ENCODE measurements at regions not wholly inside any gene's neighbourhood (a gene's known extent, or its start where the extent isn't known, plus 50 kb on each side); places are given as distances from the start of the nearest gene placed in this dataset.

GRCh38 chr1:50358962-50359361 is 64.3 kb downstream of the DMRTA2 start:
- Histone ChIP-seq H3K36me3 (ENCODE audit: control insufficient read depth, insufficient read depth, low read length) (no peaks in the 10 kb centered on the region), H3K27me3 (ENCODE audit: control insufficient read depth, insufficient read depth, low read length) (peaks cover 4% of the 10 kb centered on the region; the same call in 1 of the 2 replicates), H3K9ac (ENCODE audit: low read length) (no peak overlapping the region), H3K4me3 (ENCODE audit: low read depth, low read length) (no peak overlapping the region), H3K4me1 (ENCODE audit: control insufficient read depth, insufficient read depth, low read length) (peaks cover 8% of the 10 kb centered on the region; the same call in 1 of the 2 replicates), H3K27ac (ENCODE audit: low read depth, low read length) (no peak overlapping the region), H3K9me3 (ENCODE audit: control insufficient read depth, insufficient read depth, low read depth, low read length) (no peaks in the 10 kb centered on the region)

- no peak overlapping the region for H3K4me3 ChIP-seq (ENCODE audit: low read depth, low read length)
- no peaks in the 10 kb centered on the region for H3K36me3 ChIP-seq (ENCODE audit: control insufficient read depth, insufficient read depth, low read length)
- no peak overlapping the region for H3K9ac ChIP-seq (ENCODE audit: low read length)
- H3K4me1 ChIP-seq (ENCODE audit: control insufficient read depth, insufficient read depth, low read length), result peaks cover 8% of the 10 kb centered on the region; the same call in 1 of the 2 replicates
- peaks cover 4% of the 10 kb centered on the region; the same call in 1 of the 2 replicates for H3K27me3 ChIP-seq (ENCODE audit: control insufficient read depth, insufficient read depth, low read length)
- H3K9me3 ChIP-seq (ENCODE audit: control insufficient read depth, insufficient read depth, low read depth, low read length), result no peaks in the 10 kb centered on the region
- no peak overlapping the region for H3K27ac ChIP-seq (ENCODE audit: low read depth, low read length)
Observed at GRCh38 chr1:50357186-50357585, 66.1 kb downstream of the DMRTA2 start.

- no peak overlapping the region for H3K4me3 ChIP-seq (ENCODE audit: low read depth, low read length)
- peaks cover 8% of the 10 kb centered on the region; the same call in 1 of the 2 replicates for H3K4me1 ChIP-seq (ENCODE audit: control insufficient read depth, insufficient read depth, low read length)
- no peak overlapping the region for H3K9ac ChIP-seq (ENCODE audit: low read length)
- H3K27ac ChIP-seq (ENCODE audit: low read depth, low read length), result no peak overlapping the region
- H3K27me3 ChIP-seq (ENCODE audit: control insufficient read depth, insufficient read depth, low read length), result peaks cover 8% of the 10 kb centered on the region; the same call in 1 of the 2 replicates
- H3K36me3 ChIP-seq (ENCODE audit: control insufficient read depth, insufficient read depth, low read length), result no peaks in the 10 kb centered on the region
- no peaks in the 10 kb centered on the region for H3K9me3 ChIP-seq (ENCODE audit: control insufficient read depth, insufficient read depth, low read depth, low read length)
Observed at GRCh38 chr1:50354813-50355212, 68.4 kb downstream of the DMRTA2 start.

GRCh38 chr1:50352428-50352827 is 70.8 kb downstream of the DMRTA2 start:
- H3K4me3 ChIP-seq (ENCODE audit: low read depth, low read length), result no peak overlapping the region
- no peaks in the 10 kb centered on the region for H3K4me1 ChIP-seq (ENCODE audit: control insufficient read depth, insufficient read depth, low read length)
- peaks cover 8% of the 10 kb centered on the region; the same call in 1 of the 2 replicates for H3K27me3 ChIP-seq (ENCODE audit: control insufficient read depth, insufficient read depth, low read length)
- H3K36me3 ChIP-seq (ENCODE audit: control insufficient read depth, insufficient read depth, low read length), result no peaks in the 10 kb centered on the region
- H3K27ac ChIP-seq (ENCODE audit: low read depth, low read length), result no peak overlapping the region
- no peaks in the 10 kb centered on the region for H3K9me3 ChIP-seq (ENCODE audit: control insufficient read depth, insufficient read depth, low read depth, low read length)
- no peak overlapping the region for H3K9ac ChIP-seq (ENCODE audit: low read length)

GRCh38 chr1:50350868-50351267 is 72.4 kb downstream of the DMRTA2 start:
- Histone ChIP-seq H3K9ac (ENCODE audit: low read length) (no peak overlapping the region), H3K27me3 (ENCODE audit: control insufficient read depth, insufficient read depth, low read length) (peaks cover 14% of the 10 kb centered on the region; the same call in 1 of the 2 replicates), H3K9me3 (ENCODE audit: control insufficient read depth, insufficient read depth, low read depth, low read length) (no peaks in the 10 kb centered on the region), H3K4me3 (ENCODE audit: low read depth, low read length) (no peak overlapping the region), H3K4me1 (ENCODE audit: control insufficient read depth, insufficient read depth, low read length) (no peaks in the 10 kb centered on the region), H3K36me3 (ENCODE audit: control insufficient read depth, insufficient read depth, low read length) (no peaks in the 10 kb centered on the region), H3K27ac (ENCODE audit: low read depth, low read length) (no peak overlapping the region)

GRCh38 chr1:50350421-50350820 is 72.8 kb downstream of the DMRTA2 start:
- peaks cover 14% of the 10 kb centered on the region; the same call in 1 of the 2 replicates for H3K27me3 ChIP-seq (ENCODE audit: control insufficient read depth, insufficient read depth, low read length)
- H3K27ac ChIP-seq (ENCODE audit: low read depth, low read length), result no peak overlapping the region
- H3K36me3 ChIP-seq (ENCODE audit: control insufficient read depth, insufficient read depth, low read length), result no peaks in the 10 kb centered on the region
- no peaks in the 10 kb centered on the region for H3K4me1 ChIP-seq (ENCODE audit: control insufficient read depth, insufficient read depth, low read length)
- no peaks in the 10 kb centered on the region for H3K9me3 ChIP-seq (ENCODE audit: control insufficient read depth, insufficient read depth, low read depth, low read length)
- H3K9ac ChIP-seq (ENCODE audit: low read length), result no peak overlapping the region
- H3K4me3 ChIP-seq (ENCODE audit: low read depth, low read length), result no peak overlapping the region

- H3K27me3 ChIP-seq (ENCODE audit: control insufficient read depth, insufficient read depth, low read length), result peaks cover 10% of the 10 kb centered on the region; the same call in 1 of the 2 replicates
- H3K27ac ChIP-seq (ENCODE audit: low read depth, low read length), result no peak overlapping the region
- H3K36me3 ChIP-seq (ENCODE audit: control insufficient read depth, insufficient read depth, low read length), result no peaks in the 10 kb centered on the region
- no peaks in the 10 kb centered on the region for H3K4me1 ChIP-seq (ENCODE audit: control insufficient read depth, insufficient read depth, low read length)
- no peaks in the 10 kb centered on the region for H3K9me3 ChIP-seq (ENCODE audit: control insufficient read depth, insufficient read depth, low read depth, low read length)
- no peak overlapping the region for H3K4me3 ChIP-seq (ENCODE audit: low read depth, low read length)
- H3K9ac ChIP-seq (ENCODE audit: low read length), result no peak overlapping the region
Observed at GRCh38 chr1:50349242-50349565, 74.0 kb downstream of the DMRTA2 start.

- H3K9me3 ChIP-seq (ENCODE audit: control insufficient read depth, insufficient read depth, low read depth, low read length), result no peaks in the 10 kb centered on the region
- H3K27me3 ChIP-seq (ENCODE audit: control insufficient read depth, insufficient read depth, low read length), result peaks cover 15% of the 10 kb centered on the region; the same call in 1 of the 2 replicates
- no peaks in the 10 kb centered on the region for H3K36me3 ChIP-seq (ENCODE audit: control insufficient read depth, insufficient read depth, low read length)
- no peaks in the 10 kb centered on the region for H3K4me1 ChIP-seq (ENCODE audit: control insufficient read depth, insufficient read depth, low read length)
- no peak overlapping the region for H3K9ac ChIP-seq (ENCODE audit: low read length)
- no peak overlapping the region for H3K27ac ChIP-seq (ENCODE audit: low read depth, low read length)
- no peak overlapping the region for H3K4me3 ChIP-seq (ENCODE audit: low read depth, low read length)
Observed at GRCh38 chr1:50348449-50349241, 74.6 kb downstream of the DMRTA2 start.

GRCh38 chr1:50347933-50348332 is 75.3 kb downstream of the DMRTA2 start:
- Histone ChIP-seq H3K4me3 (ENCODE audit: low read depth, low read length) (no peak overlapping the region), H3K27ac (ENCODE audit: low read depth, low read length) (no peak overlapping the region), H3K9me3 (ENCODE audit: control insufficient read depth, insufficient read depth, low read depth, low read length) (no peaks in the 10 kb centered on the region), H3K9ac (ENCODE audit: low read length) (no peak overlapping the region), H3K36me3 (ENCODE audit: control insufficient read depth, insufficient read depth, low read length) (no peaks in the 10 kb centered on the region), H3K4me1 (ENCODE audit: control insufficient read depth, insufficient read depth, low read length) (no peaks in the 10 kb centered on the region), H3K27me3 (ENCODE audit: control insufficient read depth, insufficient read depth, low read length) (peaks cover 19% of the 10 kb centered on the region; the same call in 1 of the 2 replicates)

- Histone ChIP-seq H3K4me3 (ENCODE audit: low read depth, low read length) (no peak overlapping the region), H3K27me3 (ENCODE audit: control insufficient read depth, insufficient read depth, low read length) (peaks cover 29% of the 10 kb centered on the region; the same call in 1 of the 2 replicates), H3K27ac (ENCODE audit: low read depth, low read length) (no peak overlapping the region), H3K36me3 (ENCODE audit: control insufficient read depth, insufficient read depth, low read length) (no peaks in the 10 kb centered on the region), H3K9ac (ENCODE audit: low read length) (no peak overlapping the region), H3K4me1 (ENCODE audit: control insufficient read depth, insufficient read depth, low read length) (no peaks in the 10 kb centered on the region), H3K9me3 (ENCODE audit: control insufficient read depth, insufficient read depth, low read depth, low read length) (no peaks in the 10 kb centered on the region)
Observed at GRCh38 chr1:50346621-50347020, 76.6 kb downstream of the DMRTA2 start.

GRCh38 chr1:50343323-50343722 is 79.9 kb downstream of the DMRTA2 start:
- H3K27me3 ChIP-seq (ENCODE audit: control insufficient read depth, insufficient read depth, low read length), result peaks cover 43% of the 10 kb centered on the region; the same call in 1 of the 2 replicates
- H3K4me1 ChIP-seq (ENCODE audit: control insufficient read depth, insufficient read depth, low read length), result no peaks in the 10 kb centered on the region
- H3K9ac ChIP-seq (ENCODE audit: low read length), result no peak overlapping the region
- no peaks in the 10 kb centered on the region for H3K36me3 ChIP-seq (ENCODE audit: control insufficient read depth, insufficient read depth, low read length)
- H3K4me3 ChIP-seq (ENCODE audit: low read depth, low read length), result no peak overlapping the region
- no peaks in the 10 kb centered on the region for H3K9me3 ChIP-seq (ENCODE audit: control insufficient read depth, insufficient read depth, low read depth, low read length)
- no peak overlapping the region for H3K27ac ChIP-seq (ENCODE audit: low read depth, low read length)

Measured in HUES6 (cell line).